ENCODE measurements at regions not wholly inside any gene's neighbourhood (a gene's known extent, or its start where the extent isn't known, plus 50 kb on each side); places are given as distances from the start of the nearest gene placed in this dataset.
"Not testable (repeated sequence)": the region's sequence is repeated elsewhere in the genome, so short reads cannot be mapped to it uniquely, and the experiment has no call there.

DNA sequence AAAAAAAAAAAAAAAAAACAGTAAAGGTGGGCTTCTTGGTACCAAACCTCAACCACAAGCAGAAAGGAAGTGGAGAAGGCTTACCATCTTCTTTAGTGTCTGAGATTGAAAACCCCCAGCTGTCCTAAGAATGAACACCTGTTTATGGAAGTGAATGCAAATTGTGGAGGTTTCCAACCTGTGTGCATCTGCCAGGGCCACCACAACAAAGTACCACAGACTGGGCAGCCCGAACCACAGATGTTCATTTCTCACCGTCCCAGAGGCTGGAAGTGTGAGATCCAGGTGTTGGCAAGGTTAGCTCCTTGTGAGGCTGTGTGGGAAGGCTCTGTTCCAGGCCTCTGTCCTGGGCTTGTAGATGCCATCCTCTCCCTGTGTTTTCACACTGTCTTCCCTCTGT, 348.7 kb downstream of the SETD4 start:
- Histone ChIP-seq H3K9me2 (ENCODE audit: insufficient read depth) (no peaks in the 10 kb centered on the region), H3K9me3 (ENCODE audit: low read depth) (no peaks in the 10 kb centered on the region), H3K27me3 (replicated peaks; ENCODE audit: insufficient read depth) (peaks cover 20% of the 10 kb centered on the region; the same call in 1 of the 2 replicates), H3K4me3 (no peak overlapping the region), H3F3A (ENCODE audit: insufficient read depth) (no peaks in the 10 kb centered on the region), H3K79me2 (ENCODE audit: insufficient read depth) (no peaks in the 10 kb centered on the region), H3K36me3 (ENCODE audit: low read depth) (no peaks in the 10 kb centered on the region), H3K9ac (no peak overlapping the region), H2AFZ (no peak overlapping the region), H3K4me1 (ENCODE audit: insufficient read depth) (no peaks in the 10 kb centered on the region), H3K27ac (no peak overlapping the region), H4K20me1 (ENCODE audit: insufficient read depth) (no peaks in the 10 kb centered on the region), H3K4me2 (ENCODE audit: unreplicated experiment) (no peak overlapping the region)
- in situ Hi-C loops (cut with MboI): no loop called here
- no peak for DNase-seq
- 14 to 22% methylated on average over 2 of the region's 2 CpGs for WGBS, 2 experiments (ENCODE audit: low coverage in 1 of 2, low lambda C conversion rate in 2 of 2, missing lambda C conversion rate in 2 of 2)
- TF ChIP-seq EZH2phosphoT487 (IDR thresholded peaks at IDR 0.05; ENCODE audit: insufficient read depth, low read depth): no peak
- TF ChIP-seq EZH2 (IDR thresholded peaks at IDR 0.05; ENCODE audit: insufficient read depth, poor library complexity, severe bottlenecking): no peak

DNA sequence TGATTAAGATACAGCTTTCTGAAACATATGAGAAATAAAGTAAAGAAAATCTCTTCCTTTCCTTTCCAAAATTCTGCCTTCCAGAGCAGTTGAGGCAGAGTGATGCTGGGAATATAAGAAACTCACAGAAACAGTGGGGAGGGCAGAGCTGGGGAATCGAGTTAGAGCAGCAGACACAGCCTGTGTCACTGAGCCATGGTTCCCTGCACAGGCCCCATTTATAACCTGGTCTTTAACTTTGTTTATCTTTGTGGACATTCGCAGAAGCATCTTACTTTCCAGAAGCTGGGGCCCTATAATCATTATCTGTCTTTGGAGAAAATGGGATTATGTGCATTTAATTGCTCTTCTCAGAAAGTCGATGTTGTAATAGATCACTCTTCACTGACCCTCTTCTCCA, 349.1 kb downstream of the SETD4 start:
- Histone ChIP-seq H3K9ac (no peak overlapping the region), H3K27me3 (replicated peaks; ENCODE audit: insufficient read depth) (peaks cover 19% of the 10 kb centered on the region; the same call in 1 of the 2 replicates), H3K27ac (no peak overlapping the region), H4K20me1 (ENCODE audit: insufficient read depth) (no peaks in the 10 kb centered on the region), H3K36me3 (ENCODE audit: low read depth) (no peaks in the 10 kb centered on the region), H3K4me2 (ENCODE audit: unreplicated experiment) (no peak overlapping the region), H3K9me2 (ENCODE audit: insufficient read depth) (no peaks in the 10 kb centered on the region), H3K4me1 (ENCODE audit: insufficient read depth) (no peaks in the 10 kb centered on the region), H2AFZ (no peak overlapping the region), H3K9me3 (ENCODE audit: low read depth) (no peaks in the 10 kb centered on the region), H3K4me3 (no peak overlapping the region), H3K79me2 (ENCODE audit: insufficient read depth) (no peaks in the 10 kb centered on the region), H3F3A (ENCODE audit: insufficient read depth) (no peaks in the 10 kb centered on the region)
- WGBS, 2 experiments (ENCODE audit: low coverage in 1 of 2, low lambda C conversion rate in 2 of 2, missing lambda C conversion rate in 2 of 2): 47 to 48% methylated on average over 3 of the region's 3 CpGs
- in situ Hi-C loops (cut with MboI): no loop called here
- TF ChIP-seq EZH2phosphoT487 (IDR thresholded peaks at IDR 0.05; ENCODE audit: insufficient read depth, low read depth) (no peak), EZH2 (IDR thresholded peaks at IDR 0.05; ENCODE audit: insufficient read depth, poor library complexity, severe bottlenecking) (no peak)
- DNase-seq: no peak

DNA sequence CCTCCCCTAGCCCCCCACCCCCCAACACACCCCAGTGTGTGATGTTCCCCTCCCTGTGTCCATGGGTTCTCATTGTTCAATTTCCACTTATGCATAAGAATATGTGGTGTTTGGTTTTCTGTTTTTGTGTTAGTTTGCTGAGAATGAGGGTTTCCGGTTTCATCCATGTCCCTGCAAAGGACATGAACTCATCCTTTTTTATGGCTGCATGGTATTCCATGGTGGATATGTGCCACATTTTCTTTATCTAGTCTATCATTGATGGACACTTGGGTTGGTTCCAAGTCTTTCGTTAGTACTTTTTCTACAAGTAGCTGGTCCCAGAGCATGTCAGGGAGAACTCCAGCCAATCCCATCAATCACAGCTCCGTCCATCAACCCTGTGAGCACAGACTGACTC, 350.3 kb downstream of the SETD4 start:
- H3F3A ChIP-seq (ENCODE audit: insufficient read depth); H3K27me3 ChIP-seq (replicated peaks; ENCODE audit: insufficient read depth); DNase-seq; H3K36me3 ChIP-seq (ENCODE audit: low read depth); H3K79me2 ChIP-seq (ENCODE audit: insufficient read depth); H3K4me1 ChIP-seq (ENCODE audit: insufficient read depth); H2AFZ ChIP-seq; in situ Hi-C loops (cut with MboI); H3K4me3 ChIP-seq; H4K20me1 ChIP-seq (ENCODE audit: insufficient read depth); H3K9ac ChIP-seq; H3K4me2 ChIP-seq (ENCODE audit: unreplicated experiment); H3K9me3 ChIP-seq (ENCODE audit: low read depth); H3K27ac ChIP-seq; H3K9me2 ChIP-seq (ENCODE audit: insufficient read depth): not testable (repeated sequence)
- WGBS, 2 experiments (ENCODE audit: low coverage in 1 of 2, low lambda C conversion rate in 2 of 2, missing lambda C conversion rate in 2 of 2): 61 to 66% methylated on average over 3 of the region's 3 CpGs

DNA sequence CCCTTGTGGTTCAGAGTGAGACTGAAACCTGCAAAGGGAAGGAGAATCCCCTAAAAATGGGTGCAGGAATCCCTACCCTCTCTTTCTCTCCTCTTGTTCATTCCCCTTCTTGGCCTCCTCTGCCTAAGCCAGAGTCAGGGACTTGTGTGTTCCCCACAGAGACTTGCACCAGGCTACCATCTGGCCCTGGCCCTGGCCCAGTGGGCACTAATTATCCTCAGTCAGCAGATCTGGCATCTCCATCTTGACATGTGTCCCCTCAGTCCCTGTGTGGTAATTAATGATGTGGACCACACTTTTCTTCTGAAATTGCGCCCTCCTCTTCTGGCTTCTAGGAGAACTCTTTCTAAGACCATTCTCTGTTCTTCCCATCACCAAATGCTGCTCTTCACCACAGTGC, 354.4 kb downstream of the SETD4 start:
- no peak for TF ChIP-seq EZH2phosphoT487 (IDR thresholded peaks at IDR 0.05; ENCODE audit: insufficient read depth, low read depth)
- no peak for TF ChIP-seq EZH2 (IDR thresholded peaks at IDR 0.05; ENCODE audit: insufficient read depth, poor library complexity, severe bottlenecking)
- WGBS, 2 experiments (ENCODE audit: low coverage in 1 of 2, low lambda C conversion rate in 2 of 2, missing lambda C conversion rate in 2 of 2): 76 to 87% methylated on average over 1 of the region's 1 CpG
- in situ Hi-C loops (cut with MboI): no loop called here

DNA sequence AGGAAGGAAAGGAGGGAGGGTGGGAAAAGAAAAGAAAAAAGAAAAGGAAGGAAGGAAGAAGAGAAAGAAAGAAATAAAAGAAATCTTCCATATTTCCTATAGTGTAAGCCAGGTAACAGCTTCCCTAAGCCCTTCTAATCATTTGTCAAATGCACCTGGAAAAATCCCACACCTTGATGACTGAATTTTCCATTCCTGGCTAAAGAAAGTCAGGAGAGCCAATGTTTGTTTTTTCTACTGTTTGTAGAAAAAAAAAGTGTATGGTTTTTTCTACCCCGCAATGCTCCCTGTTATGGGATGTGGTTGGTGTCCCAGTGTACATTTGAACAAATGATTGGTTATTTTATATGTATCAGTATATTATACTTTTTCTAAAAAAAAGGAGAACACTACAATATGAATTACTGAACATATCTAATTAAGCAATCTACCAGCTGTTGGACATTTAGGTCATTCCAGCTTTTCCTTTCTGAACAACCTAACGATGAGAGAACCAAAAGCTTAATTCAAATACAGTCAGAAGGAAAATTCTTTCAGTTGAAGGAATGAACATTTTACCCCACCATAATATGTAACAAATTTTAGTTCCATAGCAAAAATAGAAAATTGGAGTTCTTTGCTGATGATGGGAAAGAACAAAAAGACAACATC, 355.0 kb downstream of the SETD4 start:
- Histone ChIP-seq H3K79me2 (ENCODE audit: insufficient read depth) (no peaks in the 10 kb centered on the region), H3K36me3 (ENCODE audit: low read depth) (no peaks in the 10 kb centered on the region), H2AFZ (no peak overlapping the region), H3K9ac (no peak overlapping the region), H3K4me1 (ENCODE audit: insufficient read depth) (no peaks in the 10 kb centered on the region), H4K20me1 (ENCODE audit: insufficient read depth) (no peaks in the 10 kb centered on the region), H3K9me3 (ENCODE audit: low read depth) (no peaks in the 10 kb centered on the region), H3K27ac (no peak overlapping the region), H3K4me3 (no peak overlapping the region), H3K4me2 (ENCODE audit: unreplicated experiment) (no peak overlapping the region), H3K27me3 (replicated peaks; ENCODE audit: insufficient read depth) (peaks cover 3% of the 10 kb centered on the region), H3K9me2 (ENCODE audit: insufficient read depth) (no peaks in the 10 kb centered on the region), H3F3A (ENCODE audit: insufficient read depth) (no peaks in the 10 kb centered on the region)
- no peak for DNase-seq
- TF ChIP-seq EZH2 (IDR thresholded peaks at IDR 0.05; ENCODE audit: insufficient read depth, poor library complexity, severe bottlenecking) (no peak), EZH2phosphoT487 (IDR thresholded peaks at IDR 0.05; ENCODE audit: insufficient read depth, low read depth) (no peak)
- in situ Hi-C loops (cut with MboI): no loop called here
- WGBS, 2 experiments (ENCODE audit: low coverage in 1 of 2, low lambda C conversion rate in 2 of 2, missing lambda C conversion rate in 2 of 2): 91 to 94% methylated on average over 2 of the region's 2 CpGs

More for the DNA sequence above, 354.4 kb downstream of the SETD4 start:
- Histone ChIP-seq H3K27ac (no peak overlapping the region), H3F3A (ENCODE audit: insufficient read depth) (no peaks in the 10 kb centered on the region), H3K9me2 (ENCODE audit: insufficient read depth) (no peaks in the 10 kb centered on the region), H2AFZ (no peak overlapping the region), H3K9me3 (ENCODE audit: low read depth) (no peaks in the 10 kb centered on the region), H3K79me2 (ENCODE audit: insufficient read depth) (no peaks in the 10 kb centered on the region), H3K27me3 (replicated peaks; ENCODE audit: insufficient read depth) (peaks cover 3% of the 10 kb centered on the region), H3K4me1 (ENCODE audit: insufficient read depth) (no peaks in the 10 kb centered on the region), H4K20me1 (ENCODE audit: insufficient read depth) (no peaks in the 10 kb centered on the region), H3K4me3 (no peak overlapping the region), H3K36me3 (ENCODE audit: low read depth) (no peaks in the 10 kb centered on the region), H3K9ac (no peak overlapping the region), H3K4me2 (ENCODE audit: unreplicated experiment) (no peak overlapping the region)
- DNase-seq: no peak
